ENCODE measurements at regions not wholly inside any gene's neighbourhood (a gene's known extent, or its start where the extent isn't known, plus 50 kb on each side); places are given as distances from the start of the nearest gene placed in this dataset.

GRCh38 chr3:111339017-111339416 is 203.0 kb upstream of the CD96 start:
- H3K9me3 ChIP-seq = no peaks in the 10 kb centered on the region
- H3K4me3 ChIP-seq = no peak overlapping the region
- H3K27ac ChIP-seq = no peak overlapping the region
- DNase-seq = no peak
- TF ChIP-seq CTCF (IDR thresholded peaks at IDR 0.05) = no peak
- intact Hi-C loops (cut with DNase I) = no loop called here
- no peak for ATAC-seq
- H3K27me3 ChIP-seq (ENCODE audit: insufficient read depth in 3 of 3, low read length in 2 of 3) = no peaks in the 10 kb centered on the region
- H3K4me1 ChIP-seq = no peaks in the 10 kb centered on the region
- no peaks in the 10 kb centered on the region for H3K36me3 ChIP-seq (ENCODE audit: insufficient read depth in 1 of 2, low read depth in 1 of 2)

- DNase-seq (no peak), ATAC-seq (no peak)
- no peak overlapping the region for H3K27ac ChIP-seq
- H3K27me3 ChIP-seq (ENCODE audit: insufficient read depth in 3 of 3, low read length in 2 of 3) = no peaks in the 10 kb centered on the region
- 21 to 62% (median 60%) methylated on average over 1 of the region's 1 CpG for WGBS, 3 donors
- no peak overlapping the region for H3K4me3 ChIP-seq
- no peaks in the 10 kb centered on the region for H3K4me1 ChIP-seq
- intact Hi-C loops (cut with DNase I) = no loop called here
- no peaks in the 10 kb centered on the region for H3K36me3 ChIP-seq (ENCODE audit: insufficient read depth in 1 of 2, low read depth in 1 of 2)
- H3K9me3 ChIP-seq = peaks cover 3% of the 10 kb centered on the region
- no peak for TF ChIP-seq CTCF (IDR thresholded peaks at IDR 0.05)
Measured at GRCh38 chr3:111351334-111351733, 190.7 kb upstream of the CD96 start.

- 62 to 66% (median 66%) methylated on average over 2 of the region's 2 CpGs for WGBS, 3 donors
- Histone ChIP-seq H3K4me1 (no peaks in the 10 kb centered on the region), H3K27ac (no peak overlapping the region), H3K4me3 (no peak overlapping the region), H3K27me3 (ENCODE audit: insufficient read depth in 3 of 3, low read length in 2 of 3) (no peaks in the 10 kb centered on the region), H3K9me3 (peaks cover 3% of the 10 kb centered on the region), H3K36me3 (ENCODE audit: insufficient read depth in 1 of 2, low read depth in 1 of 2) (no peaks in the 10 kb centered on the region)
- TF ChIP-seq CTCF (IDR thresholded peaks at IDR 0.05) = no peak
- no peak for ATAC-seq
- no peak for DNase-seq
- intact Hi-C loops (cut with DNase I) = no loop called here
Measured at GRCh38 chr3:111352585-111352984, 189.4 kb upstream of the CD96 start.

GRCh38 chr3:111359261-111360030 is 182.6 kb upstream of the CD96 start:
- H3K27ac ChIP-seq = no peak overlapping the region
- H3K9me3 ChIP-seq = no peaks in the 10 kb centered on the region
- ATAC-seq (no peak), DNase-seq (no peak)
- intact Hi-C loops (cut with DNase I) = no loop called here
- H3K4me1 ChIP-seq = no peaks in the 10 kb centered on the region
- 73 to 75% (median 74%) methylated on average over 4 of the region's 4 CpGs for WGBS, 3 donors
- H3K27me3 ChIP-seq (ENCODE audit: insufficient read depth in 3 of 3, low read length in 2 of 3) = no peaks in the 10 kb centered on the region
- TF ChIP-seq CTCF (IDR thresholded peaks at IDR 0.05) = no peak
- no peak overlapping the region for H3K4me3 ChIP-seq
- H3K36me3 ChIP-seq (ENCODE audit: insufficient read depth in 1 of 2, low read depth in 1 of 2) = no peaks in the 10 kb centered on the region
